NT2/D1 (cell line): ENCODE measurements at regions not wholly inside any gene's neighbourhood (a gene's known extent, or its start where the extent isn't known, plus 50 kb on each side); places are given as distances from the start of the nearest gene placed in this dataset.

ENCODE experiments used
- DNase-seq: peaks from one replicate; pipeline ENCODE4 v3.0.0-alpha.2; 2011; ENCODE audit warnings: low read depth, low spot score
- H3K27me3 ChIP-seq: 2 replicates; pipeline ENCODE4 v1.6.0; 2011; ENCODE audit warnings: mild to moderate bottlenecking; ENCODE audit not compliant: insufficient read length, insufficient read depth
- H3K36me3 ChIP-seq: 2 replicates; pipeline ENCODE4 v1.6.1; 2011; ENCODE audit warnings: mild to moderate bottlenecking, low read length, mixed read lengths; ENCODE audit not compliant: insufficient read depth, insufficient read length
- H3K4me1 ChIP-seq: 2 replicates; pipeline ENCODE4 v1.5.1; 2011; ENCODE audit not compliant: insufficient read depth, insufficient read length
- H3K4me3 ChIP-seq: 2 replicates; pipeline ENCODE4 v1.5.1; 2011; ENCODE audit warnings: low read depth; ENCODE audit not compliant: insufficient read length
- H3K9ac ChIP-seq: 2 replicates; pipeline ENCODE4 v1.6.0; 2011; ENCODE audit warnings: low read depth; ENCODE audit not compliant: insufficient read length
- H3K9me3 ChIP-seq: 2 replicates; pipeline ENCODE4 v1.5.1; 2011; ENCODE audit warnings: mild to moderate bottlenecking, low read length; ENCODE audit not compliant: insufficient read depth
- SUZ12 ChIP-seq: IDR thresholded peaks from 2 replicates; pipeline ENCODE4 v1.6.1; 2011; ENCODE audit not compliant: insufficient read length, insufficient read depth; ENCODE audit errors: extremely low read depth
- YY1 ChIP-seq: IDR thresholded peaks from 2 replicates; pipeline ENCODE4 v1.6.1; 2011; ENCODE audit not compliant: insufficient read length, insufficient read depth
- ZNF274 ChIP-seq: IDR thresholded peaks from 2 replicates; pipeline ENCODE4 v1.6.1; 2011; ENCODE audit warnings: mild to moderate bottlenecking, low read depth, low read length

DNA sequence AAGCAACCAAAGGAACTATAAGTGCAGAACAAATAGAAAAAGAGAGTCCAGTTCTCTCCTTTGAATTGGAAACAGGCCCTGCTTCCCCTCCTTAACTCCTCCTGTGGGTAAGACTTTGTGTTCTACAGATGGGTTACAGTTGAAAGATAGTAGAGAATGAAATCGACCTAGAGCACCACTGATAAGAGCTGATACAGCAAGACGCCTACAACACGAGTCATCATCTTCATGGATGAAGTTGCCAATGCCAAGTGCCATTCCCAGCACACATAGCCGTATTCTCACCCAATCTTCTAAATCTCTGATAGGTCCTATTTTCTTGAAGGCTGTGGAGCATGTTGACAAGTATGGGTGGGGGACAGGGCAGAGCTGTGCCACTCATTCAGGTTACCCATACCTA is 99.8 kb upstream of the CAMK1G start:
- no peak overlapping the region for H3K4me3 ChIP-seq

DNA sequence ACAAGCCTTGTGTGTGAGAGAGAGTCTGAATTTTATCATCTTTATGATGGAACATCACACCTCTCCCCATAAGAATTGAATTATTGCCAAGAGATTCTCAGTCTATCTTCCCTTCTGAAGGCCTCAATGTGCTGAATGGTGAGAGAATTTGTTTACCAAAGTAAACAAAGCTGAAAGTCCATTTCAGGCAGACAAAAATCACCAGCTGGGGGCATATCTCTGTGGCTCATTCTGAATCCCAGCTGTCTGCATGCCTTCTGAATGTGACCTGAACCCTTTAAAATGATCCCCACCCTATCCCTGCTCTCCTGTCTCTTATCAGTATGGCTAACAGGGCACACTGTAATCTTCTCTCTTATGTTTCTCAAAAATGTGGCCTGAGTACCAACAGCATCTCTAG is 99.1 kb upstream of the CAMK1G start:
- DNase-seq = no peak
- Histone ChIP-seq H3K36me3 (no peaks in the 10 kb centered on the region), H3K27me3 (no peaks in the 10 kb centered on the region), H3K4me1 (no peaks in the 10 kb centered on the region), H3K4me3 (no peak overlapping the region), H3K9ac (no peak overlapping the region), H3K9me3 (0 out of 2 replicates have a peak, but pooled peaks cover 4% of the 10 kb centered on the region)
- TF ChIP-seq ZNF274 (no peak), SUZ12 (no peak), YY1 (no peak)

More for the DNA sequence above, 99.8 kb upstream of the CAMK1G start:
- DNase-seq = no peak
- no peaks in the 10 kb centered on the region for H3K27me3 ChIP-seq
- H3K36me3 ChIP-seq = no peaks in the 10 kb centered on the region
- H3K9ac ChIP-seq = no peak overlapping the region
- no peaks in the 10 kb centered on the region for H3K4me1 ChIP-seq
- no peak for TF ChIP-seq YY1
- TF ChIP-seq ZNF274 = no peak
- TF ChIP-seq SUZ12 = no peak
- 0 out of 2 replicates have a peak, but pooled peaks cover 4% of the 10 kb centered on the region for H3K9me3 ChIP-seq

DNA sequence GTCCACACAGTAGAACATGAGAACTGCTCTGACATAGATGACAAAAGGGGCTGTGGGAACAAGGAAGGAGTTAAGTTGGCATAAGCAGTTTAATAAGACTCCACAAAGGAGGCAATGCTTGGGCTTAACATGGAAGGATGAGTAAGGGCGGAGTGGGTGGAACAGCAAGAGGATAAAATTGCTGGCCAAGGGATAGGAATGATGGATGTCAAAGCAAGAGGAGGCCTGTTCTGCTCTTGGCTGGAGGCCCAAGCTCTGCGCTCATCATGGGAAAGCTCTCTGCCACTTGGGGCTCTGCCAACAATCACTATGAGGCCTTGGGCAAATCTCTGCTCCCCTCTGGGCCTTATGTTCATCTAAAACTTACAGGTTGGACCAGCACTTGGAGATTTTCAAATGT is 98.3 kb upstream of the CAMK1G start:
- no peak for TF ChIP-seq YY1
- TF ChIP-seq SUZ12 = no peak
- TF ChIP-seq ZNF274 = no peak
- H3K9me3 ChIP-seq = 0 out of 2 replicates have a peak, but pooled peaks cover 4% of the 10 kb centered on the region
- H3K9ac ChIP-seq = no peak overlapping the region
- no peak overlapping the region for H3K4me3 ChIP-seq
- no peaks in the 10 kb centered on the region for H3K4me1 ChIP-seq
- no peaks in the 10 kb centered on the region for H3K36me3 ChIP-seq
- DNase-seq = no peak
- no peaks in the 10 kb centered on the region for H3K27me3 ChIP-seq

DNA sequence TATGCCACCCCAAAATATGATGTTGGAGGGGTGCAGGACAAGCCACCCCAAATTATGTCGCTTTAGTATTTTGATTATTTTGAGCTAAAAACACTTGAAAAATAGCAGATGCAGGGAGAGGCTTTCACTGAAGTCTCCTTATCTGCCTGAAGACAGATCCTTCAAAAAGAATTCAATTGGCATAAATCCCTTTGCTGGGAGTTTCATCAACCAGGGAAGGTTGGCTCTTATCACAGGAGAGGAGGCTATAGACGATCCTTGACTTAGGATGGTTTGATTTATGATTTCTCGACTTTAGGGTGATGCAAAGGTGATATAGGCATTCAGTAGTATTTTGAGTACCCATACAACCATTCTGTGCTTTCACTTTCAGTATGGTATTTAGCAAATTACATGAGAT is 97.8 kb upstream of the CAMK1G start:
- Histone ChIP-seq H3K9me3 (0 out of 2 replicates have a peak, but pooled peaks cover 4% of the 10 kb centered on the region), H3K36me3 (no peaks in the 10 kb centered on the region), H3K4me3 (no peak overlapping the region), H3K4me1 (no peaks in the 10 kb centered on the region), H3K27me3 (no peaks in the 10 kb centered on the region), H3K9ac (no peak overlapping the region)
- TF ChIP-seq ZNF274 = no peak
- no peak for DNase-seq

DNA sequence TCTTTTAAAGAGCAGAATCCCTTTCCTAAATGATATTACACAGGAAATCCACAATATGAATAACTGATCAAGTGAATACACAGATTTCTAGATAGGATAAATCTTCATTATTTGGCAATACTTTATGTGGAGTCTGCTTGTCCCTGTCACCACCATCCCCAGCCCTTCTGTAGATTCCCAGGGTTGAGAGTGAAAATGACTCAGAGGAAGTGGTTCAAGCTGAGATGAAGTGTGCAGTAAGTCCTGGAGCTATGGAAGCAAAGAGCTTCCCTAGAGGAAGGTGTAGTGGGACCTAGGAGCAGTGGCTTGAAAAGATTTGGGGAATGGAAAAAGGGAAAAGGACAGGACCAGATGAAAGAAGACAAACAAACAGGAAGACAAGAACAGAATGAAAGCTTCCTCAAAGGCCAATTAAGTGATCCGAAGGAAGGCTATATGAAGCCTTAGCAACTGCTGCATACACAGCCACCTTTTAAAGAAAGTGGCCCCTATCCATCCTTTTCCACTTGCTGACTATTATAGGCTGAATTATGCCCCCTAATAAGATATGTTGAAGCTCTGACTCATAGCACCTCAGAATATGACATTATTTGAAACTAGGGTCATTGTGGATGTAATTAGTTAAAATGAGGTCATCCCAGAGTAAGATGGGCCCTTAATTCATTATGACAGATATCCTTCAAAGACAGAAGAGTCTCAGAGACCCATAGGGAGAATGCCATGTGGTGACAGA is 96.5 kb upstream of the CAMK1G start:
- H3K4me3 ChIP-seq = no peak overlapping the region
- TF ChIP-seq ZNF274 = no peak
- no peak for TF ChIP-seq SUZ12
- no peak for TF ChIP-seq YY1
- DNase-seq = no peak
- H3K9ac ChIP-seq = no peak overlapping the region
- H3K4me1 ChIP-seq = no peaks in the 10 kb centered on the region
- no peaks in the 10 kb centered on the region for H3K27me3 ChIP-seq
- H3K36me3 ChIP-seq = no peaks in the 10 kb centered on the region
- 0 out of 2 replicates have a peak, but pooled peaks cover 4% of the 10 kb centered on the region for H3K9me3 ChIP-seq

DNA sequence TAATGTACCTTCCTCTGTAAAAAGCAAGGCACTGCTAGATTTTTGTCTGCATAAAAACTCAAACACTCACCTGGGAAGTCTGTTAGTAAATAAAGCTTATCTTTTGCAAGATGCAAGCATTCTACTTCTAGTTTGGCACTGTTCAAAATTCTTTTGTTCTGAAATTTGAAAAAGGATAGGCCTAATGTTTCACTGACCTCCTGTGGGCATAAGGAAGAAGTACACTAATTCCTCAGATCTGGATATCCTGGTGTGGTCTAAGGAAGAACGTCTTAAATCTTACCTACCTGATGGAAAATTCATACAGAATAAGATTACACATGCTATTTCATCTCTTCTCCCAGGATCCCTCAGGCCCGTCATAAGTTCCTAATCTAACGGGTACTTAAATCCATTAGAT is 93.5 kb upstream of the CAMK1G start:
- TF ChIP-seq SUZ12 (no peak), YY1 (no peak), ZNF274 (no peak)
- DNase-seq = no peak
- Histone ChIP-seq H3K36me3 (no peaks in the 10 kb centered on the region), H3K4me1 (no peaks in the 10 kb centered on the region), H3K27me3 (no peaks in the 10 kb centered on the region), H3K9me3 (no peaks in the 10 kb centered on the region), H3K9ac (no peak overlapping the region), H3K4me3 (no peak overlapping the region)

DNA sequence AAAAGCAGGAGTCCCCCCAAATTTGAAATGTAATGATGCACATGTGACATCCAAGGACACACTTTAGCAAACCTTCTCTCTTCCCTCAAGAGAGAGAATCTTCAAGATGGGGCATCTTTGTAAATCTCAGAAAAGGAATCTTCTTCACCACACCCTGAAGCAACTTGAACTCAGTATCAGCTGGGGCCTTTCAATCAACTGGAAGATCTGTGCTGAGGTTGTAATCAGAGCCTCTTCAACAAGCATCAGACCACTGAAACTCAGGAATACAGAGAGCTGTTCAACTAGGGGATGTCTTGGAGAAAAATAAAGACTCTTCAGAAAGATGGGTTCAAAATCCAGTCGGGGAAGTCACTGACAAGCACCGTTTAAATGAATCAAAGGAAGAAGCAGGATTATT is 92.5 kb upstream of the CAMK1G start:
- no peak overlapping the region for H3K9ac ChIP-seq
- peaks cover 8% of the 10 kb centered on the region for H3K9me3 ChIP-seq
- TF ChIP-seq SUZ12 (no peak), YY1 (no peak), ZNF274 (no peak)
- no peak overlapping the region for H3K4me3 ChIP-seq
- no peaks in the 10 kb centered on the region for H3K4me1 ChIP-seq
- no peaks in the 10 kb centered on the region for H3K36me3 ChIP-seq
- DNase-seq = no peak
- no peaks in the 10 kb centered on the region for H3K27me3 ChIP-seq

DNA sequence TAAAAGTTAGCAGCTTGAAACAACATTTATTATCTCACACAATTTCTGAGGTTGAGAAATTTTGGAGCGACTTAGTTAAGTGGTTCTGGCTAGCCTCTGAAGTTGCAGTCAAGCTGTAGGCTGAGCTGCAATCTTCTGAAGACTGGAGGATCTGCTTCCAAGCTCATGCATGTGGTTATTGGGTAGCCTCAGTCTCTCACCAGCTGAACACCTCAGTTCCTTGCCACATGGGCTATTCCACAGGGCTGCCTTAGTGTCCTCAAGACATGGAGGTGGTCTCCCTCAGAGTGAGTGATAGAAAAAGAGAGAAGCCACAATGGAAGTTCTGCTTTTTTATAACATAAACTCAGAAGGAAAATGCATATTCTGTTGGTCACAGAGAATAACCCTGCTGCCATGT is 92.0 kb upstream of the CAMK1G start:
- peaks cover 10% of the 10 kb centered on the region for H3K9me3 ChIP-seq
- H3K9ac ChIP-seq = no peak overlapping the region
- TF ChIP-seq SUZ12 (no peak), YY1 (no peak), ZNF274 (no peak)
- no peak for DNase-seq
- no peaks in the 10 kb centered on the region for H3K27me3 ChIP-seq
- no peaks in the 10 kb centered on the region for H3K4me1 ChIP-seq
- no peak overlapping the region for H3K4me3 ChIP-seq
- H3K36me3 ChIP-seq = no peaks in the 10 kb centered on the region
